ENCODE measurements at regions not wholly inside any gene's neighbourhood (a gene's known extent, or its start where the extent isn't known, plus 50 kb on each side); places are given as distances from the start of the nearest gene placed in this dataset.
"Not testable (repeated sequence)": the region's sequence is repeated elsewhere in the genome, so short reads cannot be mapped to it uniquely, and the experiment has no call there.

DNA sequence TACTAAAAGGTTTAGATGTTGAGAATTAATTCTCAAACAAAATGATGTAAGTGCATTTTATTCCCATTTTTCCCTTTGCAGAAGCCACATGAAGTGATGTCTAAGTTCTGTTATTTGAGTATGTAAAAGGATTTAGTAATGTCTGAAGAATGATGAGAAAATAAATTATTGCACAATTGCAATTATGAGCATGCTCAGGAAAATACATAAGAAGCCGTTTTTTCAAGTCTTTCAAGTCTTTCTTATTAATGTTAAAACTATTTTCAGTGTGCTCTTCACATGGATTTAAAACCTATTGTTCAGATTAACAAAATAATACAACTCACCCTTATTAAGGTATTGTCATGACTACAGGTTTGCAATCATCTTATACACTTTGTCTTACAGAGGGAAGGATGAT lies 331.4 kb upstream of the NETO1 start:
- intact Hi-C loops (cut with DNase I): no loop called here
- no peak for DNase-seq
- no peak for ATAC-seq (ENCODE audit: poor library complexity)

DNA sequence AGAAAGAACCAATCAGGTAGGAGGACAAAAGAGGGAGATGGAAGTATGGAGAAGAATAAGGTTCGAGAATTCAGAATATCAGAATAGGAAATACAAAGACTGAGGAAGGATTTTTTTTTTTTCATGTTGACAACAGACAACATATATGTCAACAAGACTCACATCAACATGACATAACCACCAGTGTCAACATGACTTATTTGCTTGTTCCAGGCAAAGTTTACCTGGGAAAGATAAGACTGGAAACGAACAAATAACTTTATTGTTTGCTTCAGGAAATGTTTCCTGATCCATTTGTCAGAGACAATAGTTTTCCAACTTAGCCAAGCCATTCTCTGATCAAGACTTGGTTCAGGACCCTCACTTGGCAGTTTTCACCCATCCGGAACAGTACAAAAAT lies 321.9 kb upstream of the NETO1 start:
- intact Hi-C loops (cut with DNase I): no loop called here
- DNase-seq: no peak
- no peak for ATAC-seq (ENCODE audit: poor library complexity)

DNA sequence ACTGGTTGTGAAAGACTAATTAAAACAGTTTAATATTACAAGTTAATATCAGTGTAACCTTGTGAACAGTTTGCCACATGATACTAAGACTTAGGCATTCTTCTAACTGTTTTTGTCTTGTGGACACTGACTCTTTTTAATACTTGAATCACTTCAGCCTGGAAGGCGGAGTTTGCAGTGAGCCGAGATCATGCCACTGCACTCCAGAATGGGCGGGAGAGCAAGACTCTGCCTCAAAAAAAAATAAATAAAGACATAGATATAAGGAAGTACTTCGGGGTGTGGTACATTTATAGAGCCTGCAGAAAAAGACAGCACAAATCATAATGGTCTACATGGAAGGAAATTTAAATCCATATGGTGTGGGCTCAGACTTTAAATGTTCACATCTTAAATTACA lies 300.4 kb upstream of the NETO1 start:
- DNase-seq: no peak

DNA sequence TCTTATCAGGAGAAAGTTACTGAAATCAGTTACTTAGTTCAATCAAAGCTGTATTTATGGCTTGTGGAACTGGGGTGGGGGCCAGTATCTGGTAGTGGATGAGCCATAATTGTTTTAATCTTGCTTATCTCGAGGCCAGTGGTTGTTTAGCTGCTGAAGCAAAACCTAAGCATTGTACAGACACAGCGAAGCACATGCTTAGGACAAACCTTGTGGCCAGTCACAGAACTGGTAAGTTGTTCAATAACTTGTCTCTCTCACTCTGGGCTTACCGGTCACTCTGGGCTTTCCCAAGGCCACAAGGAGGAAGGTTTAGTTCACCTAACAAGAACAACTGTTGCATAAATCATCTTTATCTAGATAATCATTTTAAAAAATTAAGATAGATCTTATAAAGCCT lies 296.6 kb upstream of the NETO1 start:
- DNase-seq (no peak), ATAC-seq (ENCODE audit: poor library complexity) (no peak)

More for the DNA sequence above, 300.4 kb upstream of the NETO1 start:
- no peak for ATAC-seq (ENCODE audit: poor library complexity)
- intact Hi-C loops (cut with DNase I): no loop called here

DNA sequence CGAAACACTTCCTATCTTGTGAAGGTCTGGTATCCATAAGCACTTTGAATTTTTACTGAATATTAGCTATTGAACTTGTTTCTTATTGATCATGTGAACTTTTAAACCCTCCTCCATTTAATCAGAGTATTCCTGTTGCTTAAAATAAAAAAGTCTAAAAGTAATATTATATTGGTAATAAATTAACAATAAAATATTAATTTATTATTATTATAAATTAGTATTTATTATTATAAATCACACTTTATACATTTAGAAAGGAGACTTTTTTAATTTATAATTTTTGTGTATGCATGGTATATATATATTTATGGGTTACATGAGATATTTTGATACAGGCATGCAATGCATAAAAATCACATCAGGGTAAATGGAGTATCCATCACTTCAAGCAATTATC lies 295.4 kb upstream of the NETO1 start:
- intact Hi-C loops (cut with DNase I): no loop called here
- ATAC-seq (ENCODE audit: poor library complexity) (no peak), DNase-seq (no peak)

More for the DNA sequence above, 296.6 kb upstream of the NETO1 start:
- intact Hi-C loops (cut with DNase I): no loop called here

DNA sequence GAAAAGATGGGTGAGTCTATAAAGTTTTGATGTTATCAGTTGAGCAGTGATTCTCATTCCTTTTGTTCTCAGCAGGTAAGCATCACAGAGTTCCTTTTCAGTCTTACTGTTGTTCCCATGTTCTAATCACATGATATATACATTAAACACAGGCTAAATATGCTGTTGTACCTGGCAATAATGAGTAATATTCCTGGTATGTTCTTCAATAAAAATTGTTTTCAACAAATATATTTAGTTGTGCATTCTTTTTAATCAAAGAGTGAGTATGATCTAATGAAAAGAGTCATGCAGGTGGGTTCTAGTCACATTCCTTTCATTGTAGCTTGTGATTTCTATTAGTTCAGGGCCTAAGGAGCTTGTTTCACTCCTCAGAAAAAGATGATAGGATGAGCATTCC lies 288.3 kb upstream of the NETO1 start:
- ATAC-seq (ENCODE audit: poor library complexity) (no peak), DNase-seq (no peak)
- intact Hi-C loops (cut with DNase I): no loop called here

DNA sequence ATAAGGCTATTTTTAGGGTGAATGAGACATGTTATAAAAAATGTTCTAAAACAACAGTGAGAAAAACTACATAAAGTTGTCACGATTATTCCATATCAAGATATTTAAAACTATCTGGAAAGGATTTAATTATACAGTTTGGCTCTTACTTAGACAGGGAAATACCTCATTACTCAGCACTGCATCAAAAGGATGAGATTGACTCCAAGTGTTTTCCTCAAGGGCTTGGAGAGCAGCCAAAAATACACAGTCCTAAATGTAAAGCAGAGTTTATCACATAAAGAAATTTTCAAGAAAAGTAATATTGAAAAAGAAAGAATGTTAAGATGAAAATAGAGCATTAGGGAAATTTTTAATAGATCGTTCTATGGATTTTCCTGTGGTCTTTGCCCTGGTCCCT lies 285.5 kb upstream of the NETO1 start:
- DNase-seq: no peak
- intact Hi-C loops (cut with DNase I): no loop called here
- ATAC-seq (ENCODE audit: poor library complexity): no peak

DNA sequence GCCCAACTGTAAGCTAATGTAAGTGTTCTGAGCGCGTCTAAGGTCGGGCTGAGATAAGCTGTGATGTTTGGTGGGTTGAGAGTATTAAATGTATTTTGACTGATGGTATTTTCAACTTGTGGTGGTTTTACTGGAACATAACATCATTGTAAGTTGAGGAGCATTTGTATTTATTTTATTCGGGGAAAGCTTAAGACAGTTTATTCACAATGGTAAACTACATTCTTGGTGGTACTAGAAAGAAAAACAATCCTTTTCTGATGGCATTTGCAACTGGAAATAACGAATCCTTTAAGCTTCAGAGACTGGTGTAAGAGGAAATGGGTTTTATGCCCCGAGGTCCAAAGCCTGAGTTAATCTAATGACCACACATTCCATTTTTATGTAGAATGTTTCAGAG lies 283.3 kb upstream of the NETO1 start:
- DNase-seq: no peak
- intact Hi-C loops (cut with DNase I): no loop called here
- ATAC-seq (ENCODE audit: poor library complexity): no peak

DNA sequence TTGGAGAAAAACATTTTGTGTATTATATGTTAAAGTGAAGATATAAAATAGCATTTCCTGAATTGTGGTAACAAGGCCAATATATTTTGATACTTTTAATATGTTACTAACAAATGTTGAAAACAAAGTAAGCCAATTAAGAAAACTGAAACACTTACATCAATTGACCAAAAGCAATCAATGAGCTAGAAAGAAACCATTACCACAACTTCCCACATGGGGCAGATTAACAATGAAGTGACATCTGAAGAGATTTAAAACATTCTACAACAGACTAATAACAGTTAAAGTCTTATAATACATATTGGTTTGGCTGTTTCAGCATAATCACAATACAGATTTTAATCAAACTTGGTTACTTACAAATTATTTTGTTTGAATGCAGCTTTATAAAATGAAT lies 282.4 kb upstream of the NETO1 start:
- no peak for ATAC-seq (ENCODE audit: poor library complexity)
- intact Hi-C loops (cut with DNase I): no loop called here
- DNase-seq: no peak

DNA sequence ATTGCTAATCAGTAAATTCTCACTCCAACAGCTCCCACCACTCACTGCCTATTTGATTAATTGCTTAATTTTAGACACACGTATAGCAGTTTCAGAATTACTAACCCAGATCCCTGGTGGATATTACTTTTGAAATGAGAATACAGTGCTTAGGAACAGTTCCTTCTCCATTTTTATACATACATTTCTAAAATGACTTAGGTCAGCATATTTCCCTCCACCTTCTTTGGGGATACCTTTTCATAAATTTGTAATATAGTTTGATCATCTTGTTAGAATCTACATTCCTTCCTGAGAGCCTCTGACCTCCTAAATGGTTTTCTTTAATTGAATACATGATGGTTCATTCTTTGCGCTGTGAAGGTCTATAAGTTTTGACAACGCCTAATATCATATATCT lies 279.8 kb upstream of the NETO1 start:
- ATAC-seq (ENCODE audit: poor library complexity) (no peak), DNase-seq (no peak)
- intact Hi-C loops (cut with DNase I): no loop called here

DNA sequence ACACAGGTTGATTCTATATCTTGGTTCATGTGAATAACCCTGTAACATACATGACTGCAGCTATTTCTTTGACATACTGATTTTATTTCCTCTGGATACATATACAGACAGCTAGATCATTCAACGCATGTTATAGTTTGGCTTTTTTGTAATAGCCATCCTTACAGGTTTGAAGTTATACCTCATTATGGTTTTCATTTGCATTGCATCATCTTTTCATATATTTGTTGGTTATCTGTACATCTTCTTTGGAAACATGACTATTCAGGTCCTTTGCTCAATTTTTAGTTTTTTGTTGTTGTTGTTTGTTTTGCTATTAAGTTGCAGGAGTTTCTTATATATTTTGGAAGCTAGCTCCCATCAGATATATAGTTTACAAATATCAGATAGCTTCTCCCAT lies 276.2 kb upstream of the NETO1 start:
- intact Hi-C loops (cut with DNase I): no loop called here
- no peak for DNase-seq
- ATAC-seq (ENCODE audit: poor library complexity): no peak

DNA sequence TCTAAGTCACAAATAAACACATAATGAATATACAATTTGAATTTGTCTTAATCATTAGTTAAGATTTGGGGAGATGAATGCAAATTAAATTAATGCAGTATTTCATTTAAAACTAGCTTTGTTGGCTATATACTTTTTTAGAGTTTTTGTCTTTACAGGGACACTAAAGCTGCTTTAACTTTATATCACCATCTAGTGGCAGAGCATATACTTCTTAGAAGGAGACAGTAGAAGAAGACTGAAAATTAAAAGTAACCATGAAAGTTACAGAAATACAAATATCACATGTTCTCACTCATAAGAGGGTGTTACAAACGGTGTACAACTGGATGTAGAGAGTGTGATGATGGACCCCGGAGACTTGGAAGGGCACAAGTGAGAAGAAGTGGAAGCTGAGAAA lies 268.3 kb upstream of the NETO1 start:
- no peak for DNase-seq
- intact Hi-C loops (cut with DNase I): loop anchor here (10.0 kb wide), 1 partner anchor 371 kb away; no protein-coding TSS in a partner anchor
- no peak for ATAC-seq (ENCODE audit: poor library complexity)

DNA sequence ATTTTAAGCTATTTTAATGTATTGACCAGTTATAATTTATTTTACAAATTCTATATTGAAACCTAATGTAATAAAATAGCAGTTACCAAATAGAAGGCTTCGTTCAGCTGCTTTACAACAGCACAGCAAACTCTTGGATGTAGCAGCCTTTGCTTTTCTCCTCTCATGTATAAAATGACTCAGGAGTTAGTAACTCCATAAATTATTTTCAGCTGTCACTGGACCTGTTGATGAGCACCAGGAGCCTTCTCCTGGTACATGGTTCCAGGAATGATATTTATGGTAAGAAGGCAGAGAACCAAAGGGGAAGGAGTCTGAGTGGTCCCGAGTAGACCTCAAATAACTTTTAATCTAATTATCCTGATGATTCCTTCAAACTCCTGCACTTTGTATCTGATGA lies 256.4 kb upstream of the NETO1 start:
- DNase-seq (no peak), ATAC-seq (ENCODE audit: poor library complexity) (no peak)
- intact Hi-C loops (cut with DNase I): no loop called here

DNA sequence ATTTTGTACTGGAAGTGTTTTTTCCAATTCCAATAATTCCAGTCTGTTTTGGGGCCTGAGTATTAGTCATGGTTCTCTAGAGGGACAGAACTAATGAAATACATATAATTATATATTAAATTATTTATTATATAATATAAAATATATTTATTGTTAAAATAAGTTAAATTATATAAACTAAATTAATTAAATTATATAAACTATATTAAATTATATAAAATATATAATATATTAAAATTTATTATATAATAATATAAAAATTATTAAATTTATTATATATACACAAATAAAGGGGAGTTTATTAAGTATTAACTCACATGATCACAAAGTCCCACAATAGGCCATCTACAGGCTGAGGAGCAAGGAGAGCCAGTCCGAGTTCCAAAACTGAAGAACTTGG lies 253.4 kb upstream of the NETO1 start:
- no peak for ATAC-seq (ENCODE audit: poor library complexity)
- intact Hi-C loops (cut with DNase I): no loop called here

DNA sequence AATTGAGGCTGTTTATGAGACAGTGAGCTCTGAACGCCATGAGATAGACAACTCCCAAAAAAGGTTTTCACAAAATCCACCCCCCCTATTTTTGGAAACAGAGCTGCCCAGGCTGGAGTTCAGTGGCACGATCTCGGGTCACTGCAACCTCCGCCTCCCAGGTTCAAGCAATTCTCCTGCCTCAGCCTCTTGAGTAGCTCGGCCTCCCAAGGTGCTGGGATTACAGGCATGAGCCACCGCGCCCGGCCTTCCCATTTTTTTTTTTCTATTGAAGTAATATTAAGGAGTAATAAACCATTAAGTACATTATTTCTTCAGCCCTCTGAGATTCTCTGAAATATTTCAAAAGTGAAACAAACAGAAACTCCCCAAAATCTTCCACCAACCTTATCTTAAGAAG lies 252.8 kb upstream of the NETO1 start:
- no peak for DNase-seq
- intact Hi-C loops (cut with DNase I): no loop called here
- ATAC-seq (ENCODE audit: poor library complexity): no peak

More for the DNA sequence above, 253.4 kb upstream of the NETO1 start:
- DNase-seq: no peak

DNA sequence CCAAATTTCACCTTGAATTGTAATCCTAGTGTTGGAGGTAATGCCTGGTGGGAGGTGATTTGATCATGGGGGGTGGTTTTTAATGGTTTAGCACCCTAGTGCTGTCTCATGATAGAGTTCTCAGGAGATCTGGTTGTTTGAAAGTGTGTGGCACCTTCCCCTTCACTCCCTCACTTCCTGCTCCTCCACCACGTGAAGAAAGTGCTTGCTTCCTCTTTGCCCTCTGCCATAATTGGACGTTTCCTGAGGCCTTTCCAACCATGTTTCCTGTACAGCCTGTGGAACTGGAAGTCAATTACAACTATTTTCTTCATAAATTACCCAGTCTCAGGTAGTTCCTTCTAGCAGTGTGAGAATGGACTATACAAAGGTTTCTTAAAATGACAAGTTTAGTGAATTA lies 251.8 kb upstream of the NETO1 start:
- ATAC-seq (ENCODE audit: poor library complexity) (no peak), DNase-seq (no peak)
- intact Hi-C loops (cut with DNase I): no loop called here

DNA sequence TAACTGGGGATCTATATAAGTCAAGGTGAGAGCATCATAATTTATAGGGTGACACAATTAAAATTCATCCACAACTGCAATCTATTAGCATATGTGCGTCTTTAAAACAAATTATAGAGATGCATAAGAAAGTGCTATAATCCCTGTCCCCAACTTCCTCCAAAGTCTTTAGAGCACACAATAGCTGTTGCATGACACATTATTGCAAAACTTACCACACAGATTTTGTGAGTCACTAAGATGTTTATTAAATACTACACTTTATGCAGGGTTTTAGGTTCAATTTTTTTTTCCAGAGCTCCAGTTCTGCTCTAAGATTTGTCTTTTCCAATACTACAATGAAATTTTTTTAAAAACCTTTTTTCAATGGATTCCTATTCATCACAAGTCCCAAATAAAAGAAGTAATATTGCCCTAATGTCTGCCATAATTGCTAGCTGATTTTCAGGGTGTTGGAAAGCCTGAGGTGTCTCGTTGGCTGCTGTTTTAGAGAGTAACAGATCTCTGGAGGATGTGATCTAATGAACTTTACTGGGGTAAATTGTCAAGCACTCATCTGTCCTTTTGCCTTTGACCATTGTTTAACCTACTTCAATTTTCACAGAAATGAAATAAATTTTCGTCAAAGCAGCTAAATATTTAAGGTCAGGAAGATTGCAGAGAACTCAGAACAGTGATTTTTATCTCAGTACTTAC lies 250.5 kb upstream of the NETO1 start:
- ATAC-seq (ENCODE audit: poor library complexity) (no peak), DNase-seq (no peak)
- intact Hi-C loops (cut with DNase I): no loop called here

DNA sequence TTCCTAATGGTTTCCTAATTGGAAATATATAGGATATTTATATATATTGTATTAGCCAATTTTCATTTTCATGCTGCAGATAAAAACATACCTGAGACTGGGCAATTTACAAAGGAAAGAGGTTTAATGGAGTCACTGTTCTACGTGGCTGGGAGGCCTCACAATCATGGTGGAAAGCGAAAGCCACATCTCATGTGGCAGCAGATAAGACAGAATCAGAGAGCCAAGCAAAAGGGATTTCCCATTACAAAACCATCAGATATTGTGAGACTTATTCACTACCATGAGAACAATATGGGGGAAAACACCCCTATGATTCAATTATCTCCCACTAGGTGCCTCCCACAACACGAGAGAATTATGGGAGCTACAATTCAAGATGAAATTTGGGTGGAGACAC lies 242.5 kb upstream of the NETO1 start:
- ATAC-seq (ENCODE audit: poor library complexity) (no peak), DNase-seq (no peak)
- intact Hi-C loops (cut with DNase I): no loop called here

DNA sequence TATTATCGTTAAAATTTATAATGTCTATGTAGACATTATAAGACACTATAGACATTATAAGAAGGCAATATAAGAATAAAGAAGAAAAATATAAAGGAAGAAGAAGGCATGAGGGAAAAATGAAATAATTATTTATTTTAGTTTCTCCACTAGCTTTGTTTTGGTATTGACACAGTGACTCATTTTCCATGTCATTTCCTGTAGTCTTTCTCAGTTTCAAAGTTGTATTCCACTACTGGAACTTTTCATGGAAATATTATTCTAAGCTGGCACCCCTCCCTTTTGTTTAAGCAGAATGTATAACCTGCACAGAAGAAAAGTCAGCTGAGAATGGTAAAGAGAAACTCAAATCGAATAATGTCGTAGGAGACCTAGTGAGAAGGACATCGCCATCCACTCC lies 234.2 kb upstream of the NETO1 start:
- no peak for ATAC-seq (ENCODE audit: poor library complexity)
- no peak for DNase-seq
- intact Hi-C loops (cut with DNase I): no loop called here

DNA sequence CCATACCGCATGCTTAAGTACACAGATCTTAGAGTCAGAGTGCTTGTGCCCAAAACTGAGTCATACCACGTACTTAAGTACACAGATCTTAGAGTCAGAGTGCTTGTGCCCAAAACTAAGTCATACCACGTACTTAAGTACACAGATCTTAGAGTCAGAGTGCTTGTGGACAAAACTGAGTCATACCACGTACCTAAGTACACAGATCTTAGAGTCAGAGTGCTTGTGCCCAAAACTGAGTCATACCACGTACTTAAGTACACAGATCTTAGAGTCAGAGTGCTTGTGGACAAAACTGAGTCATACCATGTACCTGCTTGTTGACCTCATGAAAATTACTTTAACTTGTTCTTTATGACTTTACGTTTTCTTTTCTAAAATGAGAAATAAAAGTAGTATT lies 233.7 kb upstream of the NETO1 start:
- DNase-seq; intact Hi-C loops (cut with DNase I); ATAC-seq (ENCODE audit: poor library complexity): not testable (repeated sequence)

DNA sequence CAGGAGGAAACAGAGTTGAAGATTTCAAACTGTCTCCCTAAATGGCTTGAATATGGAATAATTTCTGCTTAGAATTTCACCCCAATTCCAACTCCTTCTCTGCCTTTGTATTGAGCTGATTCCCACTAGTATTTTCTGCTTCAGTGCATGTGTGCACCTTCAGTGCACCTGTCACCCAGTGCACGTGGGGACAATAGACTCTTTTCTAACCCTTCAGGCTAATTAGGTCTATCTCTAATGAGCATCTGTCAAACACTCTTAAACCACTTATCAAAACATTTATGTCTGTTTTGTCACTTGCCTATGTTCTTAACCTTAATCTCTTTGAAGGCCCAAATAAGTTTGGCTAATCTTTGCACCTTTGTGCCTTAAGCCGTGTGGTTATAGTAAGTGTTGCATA lies 232.0 kb upstream of the NETO1 start:
- intact Hi-C loops (cut with DNase I): no loop called here
- no peak for ATAC-seq (ENCODE audit: poor library complexity)
- no peak for DNase-seq

Measured in Right ventricle myocardium superior (tissue), 1 donor.